Ectodermal cell (in vitro differentiated cells): ENCODE measurements at regions not wholly inside any gene's neighbourhood (a gene's known extent, or its start where the extent isn't known, plus 50 kb on each side); places are given as distances from the start of the nearest gene placed in this dataset.

Experiments used
- H3K27ac ChIP-seq: 2 replicates; pipeline ENCODE4 v1.7.0; 2013; ENCODE audit warnings: mild to moderate bottlenecking, low read depth, low read length; ENCODE audit not compliant: insufficient read depth, poor library complexity, severe bottlenecking
- H3K27me3 ChIP-seq: 2 replicates; pipeline ENCODE4 v1.7.0; 2013; ENCODE audit warnings: mild to moderate bottlenecking, low read length; ENCODE audit not compliant: insufficient read depth, control insufficient read depth, poor library complexity, severe bottlenecking
- H3K36me3 ChIP-seq: one replicate; pipeline ENCODE4 v1.7.0; 2013; ENCODE audit warnings: low read length; ENCODE audit not compliant: control insufficient read depth, insufficient read depth
- H3K4me1 ChIP-seq: one replicate; pipeline ENCODE4 v1.7.0; 2013; ENCODE audit warnings: low read length; ENCODE audit not compliant: control insufficient read depth, insufficient read depth
- H3K4me3 ChIP-seq: 2 replicates; pipeline ENCODE4 v1.7.0; 2013; ENCODE audit warnings: low read depth, low read length, control low read depth; ENCODE audit not compliant: insufficient read depth
- H3K9me3 ChIP-seq: 2 replicates; pipeline ENCODE4 v1.7.0; 2013; ENCODE audit warnings: mild to moderate bottlenecking, low read length, moderate library complexity; ENCODE audit not compliant: control insufficient read depth
- WGBS, 2 experiments: methylation state at CpG; one replicate each; pipeline ENCODE4 v1.1.7; 2013; ENCODE audit warnings: missing lambda C conversion rate in 2 of 2; 5-methylcytosine and 5-hydroxymethylcytosine counted together

DNA sequence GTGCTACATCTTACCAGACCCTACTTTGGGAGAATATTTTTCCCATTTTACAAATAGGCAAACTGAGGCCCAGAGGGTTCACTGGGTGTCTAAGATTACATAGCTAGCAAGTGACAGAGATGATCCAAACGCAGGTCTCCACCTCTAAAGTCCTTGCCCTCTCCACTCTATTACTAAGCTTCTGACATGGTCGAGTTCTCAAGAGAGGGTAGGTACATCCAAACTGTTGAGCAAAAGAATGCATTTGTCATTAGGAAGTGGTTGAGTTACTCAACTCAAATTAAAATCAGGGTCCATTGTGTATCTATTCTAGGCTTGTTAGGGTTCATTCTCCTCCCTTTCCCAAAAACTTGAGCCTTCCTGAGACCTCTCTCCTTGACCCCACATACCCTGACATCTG, 680.6 kb upstream of the FANCL start:
- WGBS, 2 experiments: 100% methylated on average over 1 to 2 of the region's 2 CpGs
- no peaks in the 10 kb centered on the region for H3K27me3 ChIP-seq
- no peak overlapping the region for H3K4me3 ChIP-seq
- H3K36me3 ChIP-seq: no peaks in the 10 kb centered on the region
- H3K4me1 ChIP-seq: peaks cover 10% of the 10 kb centered on the region
- H3K27ac ChIP-seq: no peak overlapping the region
- no peaks in the 10 kb centered on the region for H3K9me3 ChIP-seq

DNA sequence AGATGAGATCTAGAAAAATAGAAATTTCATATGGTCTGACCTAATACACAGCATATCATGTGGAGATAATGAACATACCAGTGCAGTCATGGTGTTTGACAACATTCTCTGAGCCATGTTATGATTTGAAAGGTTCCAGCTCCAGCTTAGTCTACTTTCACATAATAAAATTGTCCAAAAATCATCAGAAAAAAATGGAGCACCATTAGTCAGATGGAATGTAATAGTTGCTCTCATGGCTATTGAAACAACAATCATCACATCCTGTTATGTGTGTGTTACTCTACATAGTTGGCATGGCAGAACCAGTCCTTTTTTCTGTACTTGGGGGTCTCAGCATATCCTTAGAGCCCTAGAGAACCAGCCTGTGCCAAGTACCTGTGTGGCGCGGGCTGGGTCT, 678.9 kb upstream of the FANCL start:
- Histone ChIP-seq H3K36me3 (no peaks in the 10 kb centered on the region), H3K27ac (no peak overlapping the region), H3K4me3 (no peak overlapping the region), H3K9me3 (no peaks in the 10 kb centered on the region), H3K4me1 (peaks cover 15% of the 10 kb centered on the region), H3K27me3 (no peaks in the 10 kb centered on the region)
- 96 to 100% methylated on average over 2 of the region's 2 CpGs for WGBS, 2 experiments

DNA sequence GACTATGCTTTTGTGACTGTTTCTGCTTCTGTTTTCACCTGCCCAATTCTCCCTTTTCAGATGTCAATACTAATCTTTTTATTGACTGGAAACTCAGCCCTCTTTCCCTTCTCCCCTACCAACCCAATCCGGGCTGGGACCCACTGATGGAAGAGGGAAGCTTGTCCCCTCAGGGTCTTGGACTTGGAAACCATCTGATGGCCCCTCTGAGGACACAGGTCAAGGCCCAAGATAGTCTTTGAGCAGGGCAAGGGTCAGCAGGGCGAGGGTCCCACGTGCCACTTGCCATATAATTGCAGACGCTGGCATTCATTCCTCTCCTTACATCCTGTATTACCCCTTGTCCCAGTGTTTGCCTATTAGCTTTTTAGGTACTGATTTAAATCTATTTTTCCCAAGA, 678.2 kb upstream of the FANCL start:
- Histone ChIP-seq H3K27ac (no peak overlapping the region), H3K27me3 (no peaks in the 10 kb centered on the region), H3K36me3 (no peaks in the 10 kb centered on the region), H3K4me3 (no peak overlapping the region), H3K9me3 (no peaks in the 10 kb centered on the region), H3K4me1 (peaks cover 16% of the 10 kb centered on the region)
- 90 to 94% methylated on average over 4 of the region's 4 CpGs for WGBS, 2 experiments

DNA sequence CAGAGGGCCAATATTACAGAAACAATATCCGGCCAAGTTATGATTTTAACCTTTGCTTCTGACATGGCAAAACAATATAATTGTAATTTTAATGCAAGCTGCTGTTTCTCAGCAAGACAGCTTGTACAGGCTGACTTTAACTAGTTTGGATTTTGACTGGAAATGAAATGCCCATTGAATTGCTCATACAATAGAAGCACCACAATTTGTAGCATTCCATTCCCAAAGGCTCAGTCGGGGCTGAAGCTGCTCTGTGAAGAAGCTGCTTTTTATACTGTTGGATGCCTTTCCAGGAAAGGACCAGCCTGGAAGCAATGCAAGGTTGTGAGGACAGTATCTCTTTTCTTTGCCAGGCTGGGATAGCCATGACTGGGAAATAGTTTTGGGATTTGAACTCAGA, 677.0 kb upstream of the FANCL start:
- WGBS, 2 experiments: 16 to 51% methylated on average over 1 to 2 of the region's 2 CpGs

DNA sequence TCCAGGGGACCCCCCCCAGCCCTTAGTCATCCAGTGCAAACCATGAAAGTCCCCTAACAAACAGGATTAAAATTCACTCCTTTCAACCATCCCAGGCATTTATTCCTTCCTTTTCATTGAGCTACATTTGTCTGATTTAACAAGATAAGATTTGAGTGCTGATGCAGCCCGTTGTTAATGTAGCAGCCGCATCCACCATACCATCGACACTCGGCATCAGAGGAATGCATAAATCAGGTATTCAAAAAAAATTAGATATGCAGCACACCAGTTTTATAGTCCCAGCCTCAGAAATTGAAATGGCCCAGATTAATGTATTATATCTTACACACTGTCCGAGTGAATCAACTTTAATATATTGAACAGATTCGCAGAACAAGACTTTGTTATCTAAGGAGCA, 676.5 kb upstream of the FANCL start:
- 96 to 97% methylated on average over 6 of the region's 6 CpGs for WGBS, 2 experiments

More for the DNA sequence above, 677.0 kb upstream of the FANCL start:
- Histone ChIP-seq H3K27me3 (no peaks in the 10 kb centered on the region), H3K9me3 (no peaks in the 10 kb centered on the region), H3K4me3 (no peak overlapping the region), H3K27ac (no peak overlapping the region), H3K36me3 (no peaks in the 10 kb centered on the region), H3K4me1 (peaks cover 16% of the 10 kb centered on the region)

DNA sequence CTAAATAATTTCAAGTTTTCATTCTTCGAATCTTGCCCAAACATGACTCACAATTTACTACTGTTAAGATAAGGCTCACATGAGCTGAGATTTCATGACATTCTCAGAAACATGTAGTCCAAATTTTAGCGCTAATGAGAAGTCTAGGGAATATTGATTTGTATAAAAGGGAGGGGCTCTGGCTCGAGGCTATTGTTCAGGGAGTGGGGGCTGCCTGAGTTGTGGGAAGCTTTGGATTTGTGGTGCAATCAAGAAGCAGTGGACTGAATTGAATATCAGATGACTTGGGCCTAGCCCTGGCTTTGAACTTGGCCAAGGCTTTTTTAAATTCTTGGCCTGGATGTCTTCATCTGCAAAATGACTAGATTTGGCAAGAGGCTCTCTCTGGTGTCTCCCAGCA, 674.9 kb upstream of the FANCL start:
- H3K4me1 ChIP-seq: peaks cover 16% of the 10 kb centered on the region
- H3K9me3 ChIP-seq: no peaks in the 10 kb centered on the region
- H3K36me3 ChIP-seq: no peaks in the 10 kb centered on the region
- no peak overlapping the region for H3K27ac ChIP-seq
- no peaks in the 10 kb centered on the region for H3K27me3 ChIP-seq
- WGBS, 2 experiments: 97% methylated on average over 3 of the region's 3 CpGs
- H3K4me3 ChIP-seq: no peak overlapping the region

More for the DNA sequence above, 676.5 kb upstream of the FANCL start:
- Histone ChIP-seq H3K36me3 (no peaks in the 10 kb centered on the region), H3K4me1 (peaks cover 16% of the 10 kb centered on the region), H3K4me3 (no peak overlapping the region), H3K27me3 (no peaks in the 10 kb centered on the region), H3K27ac (no peak overlapping the region), H3K9me3 (no peaks in the 10 kb centered on the region)

DNA sequence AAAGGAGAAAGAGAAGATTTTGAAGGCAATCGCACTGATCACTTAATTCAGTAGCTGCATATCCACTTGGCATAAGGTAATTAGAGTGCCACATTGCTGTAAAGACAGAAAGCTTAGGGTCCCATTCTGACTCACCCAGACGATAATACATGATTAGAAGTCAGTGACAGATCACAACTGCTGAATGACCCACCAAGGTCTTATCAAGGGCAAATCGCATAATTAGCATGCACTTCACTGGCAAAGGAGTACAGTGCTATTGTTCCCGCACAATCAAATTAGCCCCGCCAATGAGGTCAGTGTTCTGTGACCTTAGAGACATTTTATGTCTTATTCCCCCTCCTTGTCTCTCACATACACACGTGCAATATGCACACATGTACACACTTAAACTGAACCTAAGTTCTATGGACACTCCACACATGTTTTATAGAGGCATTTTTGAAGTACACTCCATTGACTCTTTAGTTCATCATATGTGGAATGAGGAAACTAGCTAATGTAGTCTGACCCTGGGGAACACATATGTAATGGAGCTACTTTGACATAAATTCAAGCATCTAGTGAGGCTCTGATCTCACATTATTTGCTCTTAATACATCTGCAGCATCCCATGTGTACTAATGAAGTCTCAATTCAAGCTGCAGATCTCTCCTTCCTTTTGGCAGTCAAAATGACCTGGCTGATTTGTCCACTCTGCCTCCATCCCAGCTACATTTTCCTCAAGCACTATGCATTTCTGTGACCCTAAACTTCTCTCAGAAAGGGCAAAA, 673.8 kb upstream of the FANCL start:
- no peak overlapping the region for H3K4me3 ChIP-seq

DNA sequence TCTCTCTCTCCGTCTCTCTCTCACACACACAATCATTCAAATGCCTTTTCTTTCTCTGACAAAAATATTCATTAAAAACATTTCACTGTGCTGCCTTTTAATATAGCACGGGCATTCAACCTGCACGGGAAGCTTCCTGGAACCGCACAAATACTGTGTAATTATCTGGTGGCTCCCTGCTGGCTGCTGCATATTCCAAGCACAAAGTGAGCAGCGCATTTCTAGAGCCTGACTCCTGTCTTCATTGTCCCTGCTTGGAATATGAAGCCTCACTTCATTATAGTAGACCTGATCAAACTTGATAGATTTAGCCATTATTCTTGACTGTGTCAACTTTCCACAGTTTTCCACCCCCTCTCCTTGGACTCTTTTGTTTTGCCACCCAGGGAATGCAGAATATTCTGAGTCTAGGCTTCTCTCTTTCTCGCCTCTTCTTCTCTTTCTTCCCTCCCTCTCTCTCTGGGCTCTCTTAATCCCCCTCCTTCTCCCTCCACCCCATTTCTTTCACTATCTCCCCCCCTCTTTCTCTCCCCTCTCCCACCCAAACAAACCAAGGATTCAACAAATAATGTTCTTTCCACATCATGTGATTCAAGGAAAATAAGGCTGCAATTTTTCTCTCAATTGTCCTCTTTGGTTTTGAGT, 672.1 kb upstream of the FANCL start:
- no peaks in the 10 kb centered on the region for H3K36me3 ChIP-seq
- H3K4me1 ChIP-seq: peaks cover 9% of the 10 kb centered on the region
- no peaks in the 10 kb centered on the region for H3K9me3 ChIP-seq
- no peak overlapping the region for H3K4me3 ChIP-seq
- 37 to 39% methylated on average over 6 of the region's 6 CpGs for WGBS, 2 experiments
- H3K27me3 ChIP-seq: no peaks in the 10 kb centered on the region
- H3K27ac ChIP-seq: no peak overlapping the region

More for the DNA sequence above, 673.8 kb upstream of the FANCL start:
- 92% methylated on average over 6 of the region's 6 CpGs for WGBS, 2 experiments
- H3K27me3 ChIP-seq: no peaks in the 10 kb centered on the region
- H3K36me3 ChIP-seq: no peaks in the 10 kb centered on the region
- H3K27ac ChIP-seq: no peak overlapping the region
- no peaks in the 10 kb centered on the region for H3K9me3 ChIP-seq
- H3K4me1 ChIP-seq: peaks cover 16% of the 10 kb centered on the region

DNA sequence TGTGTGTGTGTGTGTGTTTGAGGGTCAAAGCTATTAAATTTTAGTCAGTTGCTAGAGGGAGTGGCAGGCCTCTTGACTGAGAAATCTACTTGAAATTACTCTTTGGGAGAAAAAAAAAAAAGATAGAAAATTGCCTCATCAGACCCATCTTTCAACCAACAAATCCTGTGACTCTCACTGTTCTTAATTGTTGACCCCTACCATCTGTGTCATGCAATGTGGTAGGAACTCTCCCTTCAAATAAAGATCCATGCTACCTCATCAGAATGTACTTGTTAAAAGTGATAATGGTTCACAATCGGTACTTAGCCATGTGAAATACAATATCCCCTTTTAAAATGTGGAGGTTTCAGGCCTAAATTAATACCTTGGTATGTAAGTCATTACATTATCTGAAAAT, 670.8 kb upstream of the FANCL start:
- Histone ChIP-seq H3K4me3 (no peak overlapping the region), H3K9me3 (no peaks in the 10 kb centered on the region), H3K4me1 (peaks cover 5% of the 10 kb centered on the region), H3K36me3 (no peaks in the 10 kb centered on the region), H3K27me3 (no peaks in the 10 kb centered on the region), H3K27ac (no peak overlapping the region)
- WGBS, 2 experiments: 40% methylated on average over 1 of the region's 1 CpG; no CpG with 5 or more reads in 1 of the 2 experiments

DNA sequence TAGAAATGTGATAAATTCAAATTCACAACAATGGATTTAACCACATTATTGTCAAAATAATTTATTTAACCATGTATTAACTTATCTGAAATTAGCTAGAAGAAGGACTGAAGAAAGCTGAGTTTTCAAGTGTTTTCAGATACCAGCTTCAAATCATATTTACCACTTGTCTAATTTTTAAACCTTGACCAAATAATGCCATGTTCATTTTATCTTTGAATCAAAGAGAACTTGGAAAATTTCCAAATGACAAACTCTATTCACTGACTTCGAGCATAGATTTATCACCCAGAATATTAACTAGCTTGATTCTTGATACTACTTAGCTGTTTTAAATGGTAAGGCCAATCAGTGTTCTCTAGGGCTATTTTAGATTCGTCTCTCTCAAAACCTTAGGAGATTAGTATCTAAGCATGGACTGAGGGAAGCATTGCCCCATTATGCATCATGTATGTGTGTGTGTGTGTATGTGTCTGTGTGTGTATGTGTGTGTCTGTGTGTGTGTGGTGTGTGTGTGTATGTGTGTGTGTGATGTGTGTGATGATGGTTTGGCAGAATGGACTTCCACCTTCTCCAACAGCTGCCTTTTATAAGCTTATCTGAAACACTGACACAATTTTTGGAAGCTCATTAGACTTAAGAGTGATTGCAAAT, 667.5 kb upstream of the FANCL start:
- 90 to 97% methylated on average over 2 of the region's 2 CpGs for WGBS, 2 experiments
- no peaks in the 10 kb centered on the region for H3K9me3 ChIP-seq
- no peak overlapping the region for H3K4me3 ChIP-seq
- no peaks in the 10 kb centered on the region for H3K27me3 ChIP-seq
- no peak overlapping the region for H3K27ac ChIP-seq
- H3K4me1 ChIP-seq: no peaks in the 10 kb centered on the region
- no peaks in the 10 kb centered on the region for H3K36me3 ChIP-seq
